ENCODE measurements at regions not wholly inside any gene's neighbourhood (a gene's known extent, or its start where the extent isn't known, plus 50 kb on each side); places are given as distances from the start of the nearest gene placed in this dataset.

GRCh38 chr1:219668446-219668845 lies 55.5 kb upstream of the ZC3H11B start:
- H3K36me3 ChIP-seq (replicated peaks; ENCODE audit: insufficient read depth, low read length), result no peaks in the 10 kb centered on the region
- no peak overlapping the region for H3K4me3 ChIP-seq (ENCODE audit: low read length)
- H3K4me1 ChIP-seq (ENCODE audit: low read length), result no peaks in the 10 kb centered on the region
- H3F3A ChIP-seq (ENCODE audit: insufficient read depth, low read length), result no peaks in the 10 kb centered on the region
- H3K9ac ChIP-seq (ENCODE audit: low read length), result no peak overlapping the region
- H2AFZ ChIP-seq (ENCODE audit: low read length), result no peak overlapping the region
- no peaks in the 10 kb centered on the region for H3K79me2 ChIP-seq (ENCODE audit: low read length)
- no peaks in the 10 kb centered on the region for H4K20me1 ChIP-seq (ENCODE audit: insufficient read depth, low read length)
- no peaks in the 10 kb centered on the region for H3K27me3 ChIP-seq (replicated peaks; ENCODE audit: insufficient read depth, low read length)
- TF ChIP-seq EZH2 (optimal IDR thresholded peaks at IDR 0.05; ENCODE audit: low read depth, low read length) (no peak), EZH2phosphoT487 (IDR thresholded peaks at IDR 0.05; ENCODE audit: low read length) (no peak), CTCF (IDR thresholded peaks at IDR 0.05; ENCODE audit: low read length) (no peak)
- DNase-seq, result no peak
- H3K9me2 ChIP-seq (replicated peaks; ENCODE audit: insufficient read depth, low read length), result no peaks in the 10 kb centered on the region
- no peaks in the 10 kb centered on the region for H3K9me3 ChIP-seq (replicated peaks; ENCODE audit: insufficient read depth, low read length)
- no peak overlapping the region for H3K27ac ChIP-seq (ENCODE audit: low read length)
- H3K4me2 ChIP-seq (ENCODE audit: low read depth, low read length), result no peak overlapping the region

GRCh38 chr1:219666242-219666641 lies 53.3 kb upstream of the ZC3H11B start:
- no peaks in the 10 kb centered on the region for H3K36me3 ChIP-seq (replicated peaks; ENCODE audit: insufficient read depth, low read length)
- no peak for DNase-seq
- no peak overlapping the region for H3K9ac ChIP-seq (ENCODE audit: low read length)

GRCh38 chr1:219665089-219665488 lies 52.2 kb upstream of the ZC3H11B start:
- DNase-seq, result no peak
- Histone ChIP-seq H3K9ac (ENCODE audit: low read length) (no peak overlapping the region), H3K27me3 (replicated peaks; ENCODE audit: insufficient read depth, low read length) (no peaks in the 10 kb centered on the region), H3K4me2 (ENCODE audit: low read depth, low read length) (no peak overlapping the region), H3K9me3 (replicated peaks; ENCODE audit: insufficient read depth, low read length) (no peaks in the 10 kb centered on the region), H3K27ac (ENCODE audit: low read length) (no peak overlapping the region), H3K36me3 (replicated peaks; ENCODE audit: insufficient read depth, low read length) (no peaks in the 10 kb centered on the region), H2AFZ (ENCODE audit: low read length) (no peak overlapping the region), H4K20me1 (ENCODE audit: insufficient read depth, low read length) (no peaks in the 10 kb centered on the region), H3F3A (ENCODE audit: insufficient read depth, low read length) (no peaks in the 10 kb centered on the region), H3K4me3 (ENCODE audit: low read length) (no peak overlapping the region), H3K4me1 (ENCODE audit: low read length) (no peaks in the 10 kb centered on the region), H3K79me2 (ENCODE audit: low read length) (no peaks in the 10 kb centered on the region), H3K9me2 (replicated peaks; ENCODE audit: insufficient read depth, low read length) (no peaks in the 10 kb centered on the region)
- TF ChIP-seq EZH2phosphoT487 (IDR thresholded peaks at IDR 0.05; ENCODE audit: low read length) (no peak), EZH2 (optimal IDR thresholded peaks at IDR 0.05; ENCODE audit: low read depth, low read length) (no peak), CTCF (IDR thresholded peaks at IDR 0.05; ENCODE audit: low read length) (no peak)

More at GRCh38 chr1:219666242-219666641, 53.3 kb upstream of the ZC3H11B start:
- no peaks in the 10 kb centered on the region for H3K9me3 ChIP-seq (replicated peaks; ENCODE audit: insufficient read depth, low read length)
- H3K4me1 ChIP-seq (ENCODE audit: low read length), result no peaks in the 10 kb centered on the region
- H3K79me2 ChIP-seq (ENCODE audit: low read length), result no peaks in the 10 kb centered on the region
- H4K20me1 ChIP-seq (ENCODE audit: insufficient read depth, low read length), result no peaks in the 10 kb centered on the region
- no peak overlapping the region for H3K27ac ChIP-seq (ENCODE audit: low read length)
- no peak overlapping the region for H3K4me2 ChIP-seq (ENCODE audit: low read depth, low read length)
- TF ChIP-seq EZH2phosphoT487 (IDR thresholded peaks at IDR 0.05; ENCODE audit: low read length), result no peak
- no peak for TF ChIP-seq EZH2 (optimal IDR thresholded peaks at IDR 0.05; ENCODE audit: low read depth, low read length)
- no peak for TF ChIP-seq CTCF (IDR thresholded peaks at IDR 0.05; ENCODE audit: low read length)
- H2AFZ ChIP-seq (ENCODE audit: low read length), result no peak overlapping the region
- H3K9me2 ChIP-seq (replicated peaks; ENCODE audit: insufficient read depth, low read length), result no peaks in the 10 kb centered on the region
- H3K4me3 ChIP-seq (ENCODE audit: low read length), result no peak overlapping the region
- H3F3A ChIP-seq (ENCODE audit: insufficient read depth, low read length), result no peaks in the 10 kb centered on the region
- H3K27me3 ChIP-seq (replicated peaks; ENCODE audit: insufficient read depth, low read length), result no peaks in the 10 kb centered on the region

All from MM.1S (cell line).